ENCODE measurements at regions not wholly inside any gene's neighbourhood (a gene's known extent, or its start where the extent isn't known, plus 50 kb on each side); places are given as distances from the start of the nearest gene placed in this dataset.

- Histone ChIP-seq H3K4me1 (no peaks in the 10 kb centered on the region), H3K36me3 (no peaks in the 10 kb centered on the region), H3K27ac (no peak overlapping the region), H3K27me3 (no peaks in the 10 kb centered on the region), H3K9me3 (no peaks in the 10 kb centered on the region), H3K4me3 (no peak overlapping the region)
- TF ChIP-seq POLR2AphosphoS5 (IDR thresholded peaks at IDR 0.05) = no peak
- no peak for TF ChIP-seq EP300 (IDR thresholded peaks at IDR 0.05)
- no peak for TF ChIP-seq CTCF (IDR thresholded peaks at IDR 0.05)
- no peak for TF ChIP-seq POLR2A (IDR thresholded peaks at IDR 0.05)
- ATAC-seq (ENCODE audit: low FRiP score in 2 of 2) (no peak), DNase-seq (no peak)
- WGBS, 2 donors = 90 to 92% methylated on average over 2 of the region's 2 CpGs
Observed at GRCh38 chr2:121904656-121905055, 149.2 kb downstream of the TSN start.

- TF ChIP-seq CTCF (IDR thresholded peaks at IDR 0.05) (no peak), EP300 (IDR thresholded peaks at IDR 0.05) (no peak), POLR2AphosphoS5 (IDR thresholded peaks at IDR 0.05) (no peak), POLR2A (IDR thresholded peaks at IDR 0.05) (no peak)
- H3K9me3 ChIP-seq = no peaks in the 10 kb centered on the region
Observed at GRCh38 chr2:121905201-121905600, 149.8 kb downstream of the TSN start.

GRCh38 chr2:121906170-121906569, 150.7 kb downstream of the TSN start:
- WGBS, 2 donors = 77 to 85% methylated on average over 8 to 11 of the region's 11 CpGs
- ATAC-seq (ENCODE audit: low FRiP score in 2 of 2) = no peak
- no peak overlapping the region for H3K27ac ChIP-seq
- no peaks in the 10 kb centered on the region for H3K4me1 ChIP-seq
- no peak overlapping the region for H3K4me3 ChIP-seq
- no peak for TF ChIP-seq EP300 (IDR thresholded peaks at IDR 0.05)
- no peak for TF ChIP-seq POLR2A (IDR thresholded peaks at IDR 0.05)
- no peak for TF ChIP-seq CTCF (IDR thresholded peaks at IDR 0.05)
- no peak for TF ChIP-seq POLR2AphosphoS5 (IDR thresholded peaks at IDR 0.05)
- DNase-seq = no peak
- H3K36me3 ChIP-seq = no peaks in the 10 kb centered on the region
- no peaks in the 10 kb centered on the region for H3K9me3 ChIP-seq
- H3K27me3 ChIP-seq = no peaks in the 10 kb centered on the region

More at GRCh38 chr2:121905201-121905600, 149.8 kb downstream of the TSN start:
- no peaks in the 10 kb centered on the region for H3K4me1 ChIP-seq
- H3K4me3 ChIP-seq = no peak overlapping the region
- ATAC-seq (ENCODE audit: low FRiP score in 2 of 2) (no peak), DNase-seq (no peak)
- H3K27ac ChIP-seq = no peak overlapping the region
- H3K27me3 ChIP-seq = no peaks in the 10 kb centered on the region
- no peaks in the 10 kb centered on the region for H3K36me3 ChIP-seq
- WGBS, 2 donors = 92 to 93% methylated on average over 7 of the region's 7 CpGs

GRCh38 chr2:121907928-121908327, 152.5 kb downstream of the TSN start:
- ATAC-seq (ENCODE audit: low FRiP score in 2 of 2) = no peak
- no peak for DNase-seq
- no peaks in the 10 kb centered on the region for H3K36me3 ChIP-seq
- H3K4me3 ChIP-seq = no peak overlapping the region
- TF ChIP-seq POLR2A (IDR thresholded peaks at IDR 0.05) (no peak), POLR2AphosphoS5 (IDR thresholded peaks at IDR 0.05) (no peak), EP300 (IDR thresholded peaks at IDR 0.05) (no peak), CTCF (IDR thresholded peaks at IDR 0.05) (no peak)
- no peaks in the 10 kb centered on the region for H3K27me3 ChIP-seq
- WGBS, 2 donors = 59 to 77% methylated on average over 9 to 10 of the region's 10 CpGs
- no peaks in the 10 kb centered on the region for H3K4me1 ChIP-seq
- H3K9me3 ChIP-seq = no peaks in the 10 kb centered on the region
- H3K27ac ChIP-seq = no peak overlapping the region

- no peaks in the 10 kb centered on the region for H3K4me1 ChIP-seq
- no peaks in the 10 kb centered on the region for H3K9me3 ChIP-seq
- no peak overlapping the region for H3K4me3 ChIP-seq
- ATAC-seq (ENCODE audit: low FRiP score in 2 of 2) (no peak), DNase-seq (no peak)
- no peak for TF ChIP-seq POLR2AphosphoS5 (IDR thresholded peaks at IDR 0.05)
- no peak for TF ChIP-seq POLR2A (IDR thresholded peaks at IDR 0.05)
- TF ChIP-seq EP300 (IDR thresholded peaks at IDR 0.05) = no peak
- no peak for TF ChIP-seq CTCF (IDR thresholded peaks at IDR 0.05)
- H3K36me3 ChIP-seq = no peaks in the 10 kb centered on the region
- H3K27ac ChIP-seq = no peak overlapping the region
- H3K27me3 ChIP-seq = no peaks in the 10 kb centered on the region
- 86 to 93% methylated on average over 1 of the region's 1 CpG for WGBS, 2 donors
Observed at GRCh38 chr2:121910139-121910538, 154.7 kb downstream of the TSN start.
